ENCODE measurements at regions not wholly inside any gene's neighbourhood (a gene's known extent, or its start where the extent isn't known, plus 50 kb on each side); places are given as distances from the start of the nearest gene placed in this dataset.

DNA sequence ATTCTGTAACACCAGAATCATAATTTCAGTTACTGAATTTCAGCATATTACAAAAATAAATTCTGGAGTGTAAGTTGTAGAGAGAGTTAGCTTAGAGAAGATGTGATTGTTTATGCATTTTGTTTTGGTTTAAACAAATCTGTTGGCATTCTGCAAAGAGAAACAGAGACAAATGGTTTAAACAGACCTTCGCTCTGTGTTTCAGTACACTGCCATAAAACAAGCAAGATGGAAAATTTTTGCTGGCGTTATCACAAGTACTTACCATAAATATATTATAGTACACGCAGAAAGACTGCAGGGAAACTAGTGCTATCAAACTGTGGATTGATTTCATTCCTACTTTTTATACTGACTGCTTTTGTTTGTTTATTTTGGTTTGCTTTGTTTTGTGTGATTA, 850.3 kb upstream of the FOXG1 start:
- Mint-ChIP-seq H3K27me3 (ENCODE audit: low read depth, unreplicated experiment) (no peaks in the 10 kb centered on the region), H3K36me3 (ENCODE audit: low read depth, unreplicated experiment) (no peaks in the 10 kb centered on the region), H3K4me1 (ENCODE audit: low read depth, unreplicated experiment) (no peaks in the 10 kb centered on the region), H3K9me3 (ENCODE audit: unreplicated experiment) (no peaks in the 10 kb centered on the region), H3K27ac (ENCODE audit: unreplicated experiment) (no peak overlapping the region), H3K4me3 (ENCODE audit: unreplicated experiment) (no peak overlapping the region)
- Histone ChIP-seq H3K79me2 (ENCODE audit: insufficient read depth, low read length) (no peaks in the 10 kb centered on the region), H3K27ac (ENCODE audit: low read depth, low read length) (no peak overlapping the region), H3K4me2 (ENCODE audit: low read length) (no peak overlapping the region), H3K4me3 (ENCODE audit: insufficient read depth, low read depth, low read length) (no peak overlapping the region), H2AFZ (ENCODE audit: low read depth, low read length) (no peak overlapping the region), H3K9ac (ENCODE audit: low read length) (no peak overlapping the region), H3K4me1 (ENCODE audit: insufficient read depth, low read length) (no peaks in the 10 kb centered on the region), H3K36me3 (ENCODE audit: insufficient read depth, low read length) (no peaks in the 10 kb centered on the region), H3K9me3 (ENCODE audit: insufficient read depth, low read depth, low read length) (no peaks in the 10 kb centered on the region), H4K20me1 (ENCODE audit: insufficient read depth, low read length) (no peaks in the 10 kb centered on the region), H3K27me3 (ENCODE audit: insufficient read depth, low read length) (no peaks in the 10 kb centered on the region)
- TF ChIP-seq, protein P1, sequence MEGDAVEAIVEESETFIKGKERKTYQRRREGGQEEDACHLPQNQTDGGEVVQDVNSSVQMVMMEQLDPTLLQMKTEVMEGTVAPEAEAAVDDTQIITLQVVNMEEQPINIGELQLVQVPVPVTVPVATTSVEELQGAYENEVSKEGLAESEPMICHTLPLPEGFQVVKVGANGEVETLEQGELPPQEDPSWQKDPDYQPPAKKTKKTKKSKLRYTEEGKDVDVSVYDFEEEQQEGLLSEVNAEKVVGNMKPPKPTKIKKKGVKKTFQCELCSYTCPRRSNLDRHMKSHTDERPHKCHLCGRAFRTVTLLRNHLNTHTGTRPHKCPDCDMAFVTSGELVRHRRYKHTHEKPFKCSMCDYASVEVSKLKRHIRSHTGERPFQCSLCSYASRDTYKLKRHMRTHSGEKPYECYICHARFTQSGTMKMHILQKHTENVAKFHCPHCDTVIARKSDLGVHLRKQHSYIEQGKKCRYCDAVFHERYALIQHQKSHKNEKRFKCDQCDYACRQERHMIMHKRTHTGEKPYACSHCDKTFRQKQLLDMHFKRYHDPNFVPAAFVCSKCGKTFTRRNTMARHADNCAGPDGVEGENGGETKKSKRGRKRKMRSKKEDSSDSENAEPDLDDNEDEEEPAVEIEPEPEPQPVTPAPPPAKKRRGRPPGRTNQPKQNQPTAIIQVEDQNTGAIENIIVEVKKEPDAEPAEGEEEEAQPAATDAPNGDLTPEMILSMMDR (IDR thresholded peaks at IDR 0.05; ENCODE audit: insufficient read depth, low read depth, low read length) = no peak
- TF ChIP-seq EZH2 (IDR thresholded peaks at IDR 0.05; ENCODE audit: insufficient read depth, low read length) = no peak
- no peak for DNase-seq (ENCODE audit: low read depth)
- no peak for FAIRE-seq

DNA sequence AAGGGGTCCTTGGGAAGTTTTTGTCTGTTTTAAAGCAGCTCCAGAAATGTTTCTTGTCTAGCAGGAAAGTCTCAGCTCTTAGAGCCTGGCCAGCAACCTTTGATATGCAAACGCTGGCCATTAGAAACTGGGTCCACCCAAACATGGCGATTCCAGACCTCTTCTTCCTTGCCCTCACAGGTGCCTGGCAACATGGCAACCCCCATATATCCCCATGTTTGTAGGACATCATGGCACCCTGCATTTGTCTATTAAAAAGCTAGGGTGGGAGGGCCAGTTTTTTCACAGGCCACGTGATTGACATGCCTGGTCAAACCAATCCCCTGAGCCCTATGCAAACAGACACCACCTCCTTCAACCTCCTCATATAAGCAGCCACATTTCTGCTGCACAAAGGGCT, 848.7 kb upstream of the FOXG1 start:
- TF ChIP-seq, protein P1 (IDR thresholded peaks at IDR 0.05; ENCODE audit: insufficient read depth, low read depth, low read length) = no peak
- no peak for TF ChIP-seq EZH2 (IDR thresholded peaks at IDR 0.05; ENCODE audit: insufficient read depth, low read length)
- Histone ChIP-seq H3K9ac (ENCODE audit: low read length) (no peak overlapping the region), H4K20me1 (ENCODE audit: insufficient read depth, low read length) (no peaks in the 10 kb centered on the region), H3K27ac (ENCODE audit: low read depth, low read length) (no peak overlapping the region), H3K79me2 (ENCODE audit: insufficient read depth, low read length) (no peaks in the 10 kb centered on the region), H3K4me3 (ENCODE audit: insufficient read depth, low read depth, low read length) (no peak overlapping the region), H3K27me3 (ENCODE audit: insufficient read depth, low read length) (no peaks in the 10 kb centered on the region), H3K36me3 (ENCODE audit: insufficient read depth, low read length) (no peaks in the 10 kb centered on the region), H3K9me3 (ENCODE audit: insufficient read depth, low read depth, low read length) (no peaks in the 10 kb centered on the region), H3K4me1 (ENCODE audit: insufficient read depth, low read length) (no peaks in the 10 kb centered on the region), H2AFZ (ENCODE audit: low read depth, low read length) (no peak overlapping the region), H3K4me2 (ENCODE audit: low read length) (no peak overlapping the region)
- no peak overlapping the region for H3K4me3 Mint-ChIP-seq (ENCODE audit: unreplicated experiment)
- H3K4me1 Mint-ChIP-seq (ENCODE audit: low read depth, unreplicated experiment) = no peaks in the 10 kb centered on the region
- no peaks in the 10 kb centered on the region for H3K36me3 Mint-ChIP-seq (ENCODE audit: low read depth, unreplicated experiment)
- no peaks in the 10 kb centered on the region for H3K9me3 Mint-ChIP-seq (ENCODE audit: unreplicated experiment)
- no peaks in the 10 kb centered on the region for H3K27me3 Mint-ChIP-seq (ENCODE audit: low read depth, unreplicated experiment)
- no peak overlapping the region for H3K27ac Mint-ChIP-seq (ENCODE audit: unreplicated experiment)
- DNase-seq (ENCODE audit: low read depth) (no peak), FAIRE-seq (no peak)

DNA sequence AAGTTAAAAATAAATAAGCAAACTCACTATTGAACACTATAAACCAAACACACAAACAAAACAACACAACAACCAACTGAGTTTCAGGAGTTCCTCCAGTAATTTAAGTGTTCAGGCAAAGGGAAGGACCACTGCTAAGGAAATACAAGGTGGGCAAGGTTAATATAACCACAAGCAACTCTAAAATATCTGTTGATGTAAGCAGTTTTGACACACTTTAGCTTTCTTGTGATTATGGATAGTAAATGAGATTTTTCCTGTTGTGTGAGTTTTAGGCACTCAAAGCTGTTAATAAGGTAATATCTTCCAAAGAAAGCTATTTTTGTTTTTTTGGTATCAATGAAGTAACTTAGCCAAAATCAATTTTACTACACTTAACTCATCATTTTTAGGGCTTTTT, 839.1 kb upstream of the FOXG1 start:
- no peaks in the 10 kb centered on the region for H3K36me3 Mint-ChIP-seq (ENCODE audit: low read depth, unreplicated experiment)
- TF ChIP-seq EZH2 (IDR thresholded peaks at IDR 0.05; ENCODE audit: insufficient read depth, low read length) = no peak
- TF ChIP-seq, protein P1 (IDR thresholded peaks at IDR 0.05; ENCODE audit: insufficient read depth, low read depth, low read length) = no peak
- H3K9me3 Mint-ChIP-seq (ENCODE audit: unreplicated experiment) = no peaks in the 10 kb centered on the region

More for the DNA sequence above, 839.1 kb upstream of the FOXG1 start:
- no peaks in the 10 kb centered on the region for H3K4me1 ChIP-seq (ENCODE audit: insufficient read depth, low read length)
- Mint-ChIP-seq H3K27ac (ENCODE audit: unreplicated experiment) (no peak overlapping the region), H3K4me1 (ENCODE audit: low read depth, unreplicated experiment) (peaks cover 3% of the 10 kb centered on the region), H3K4me3 (ENCODE audit: unreplicated experiment) (no peak overlapping the region), H3K27me3 (ENCODE audit: low read depth, unreplicated experiment) (no peaks in the 10 kb centered on the region)
- no peak overlapping the region for H3K4me3 ChIP-seq (ENCODE audit: insufficient read depth, low read depth, low read length)
- no peak overlapping the region for H3K9ac ChIP-seq (ENCODE audit: low read length)
- no peak overlapping the region for H3K4me2 ChIP-seq (ENCODE audit: low read length)
- no peaks in the 10 kb centered on the region for H4K20me1 ChIP-seq (ENCODE audit: insufficient read depth, low read length)
- H3K79me2 ChIP-seq (ENCODE audit: insufficient read depth, low read length) = no peaks in the 10 kb centered on the region
- H2AFZ ChIP-seq (ENCODE audit: low read depth, low read length) = no peak overlapping the region
- H3K9me3 ChIP-seq (ENCODE audit: insufficient read depth, low read depth, low read length) = peaks cover 3% of the 10 kb centered on the region
- no peaks in the 10 kb centered on the region for H3K36me3 ChIP-seq (ENCODE audit: insufficient read depth, low read length)
- no peak for FAIRE-seq
- H3K27me3 ChIP-seq (ENCODE audit: insufficient read depth, low read length) = no peaks in the 10 kb centered on the region
- H3K27ac ChIP-seq (ENCODE audit: low read depth, low read length) = no peak overlapping the region
- no peak for DNase-seq (ENCODE audit: low read depth)
